T-cell (primary cell): ENCODE measurements at regions not wholly inside any gene's neighbourhood (a gene's known extent, or its start where the extent isn't known, plus 50 kb on each side); places are given as distances from the start of the nearest gene placed in this dataset.

Experiments
- ATAC-seq, 4 experiments: fragments of 200-7000 bp in 3 of 4; fragments of 150-1000 bp in 1 of 4; cut with Tn5 transposase; replicated peaks in 1 of 4; 1 replicate in 3 of 4; 2 replicates in 1 of 4; pipeline ENCODE4 v1.10.0; 2021; ENCODE audit warnings: moderate library complexity in 3 of 4, mild to moderate bottlenecking in 2 of 4, moderate number of reproducible peaks in 1 of 4
- CTCF ChIA-PET, 2 donors: fragments of 300-600 bp; sonication (Branson Sonifier 250); formaldehyde crosslinking; loops; one replicate each; lab custom pipeline; 2022; ENCODE audit warnings: antibody characterized with exemption in 2 of 2; lab: Charles Lee
- POLR2A ChIA-PET, 2 donors: fragments of 300-600 bp; sonication (Branson Sonifier 250); formaldehyde crosslinking; loops; one replicate each; lab custom pipeline; 2022; ENCODE audit warnings: antibody characterized with exemption in 2 of 2; lab: Charles Lee
- DNase-seq, 35 experiments: peaks; one replicate each; pipeline versions ENCODE4 v3.0.0 to v3.0.0-alpha.2; 2013 to 2023
- H3K27ac ChIP-seq: one replicate; pipeline ENCODE4 v1.5.1; 2013; ENCODE audit warnings: low read length
- H3K27me3 ChIP-seq, 2 experiments: replicated peaks in 1 of 2; 1 replicate in 1 of 2; 2 replicates in 1 of 2; pipeline versions ENCODE4 v1.6.1 to v1.7.0; 2013; ENCODE audit warnings: low read length in 1 of 2, mixed read lengths in 1 of 2; ENCODE audit not compliant: control insufficient read depth in 2 of 2, insufficient read depth in 2 of 2; ENCODE audit errors: extremely low read depth in 1 of 2
- H3K36me3 ChIP-seq, 2 donors: 1 replicate in 1 of 2; 2 replicates in 1 of 2; pipeline versions ENCODE4 v1.6.1 to v1.7.0; 2013; ENCODE audit warnings: low read length in 1 of 2; ENCODE audit not compliant: control insufficient read depth in 2 of 2, insufficient read depth in 1 of 2; ENCODE audit errors: extremely low read depth in 1 of 2
- H3K4me1 ChIP-seq, 2 experiments: 1 replicate in 1 of 2; 2 replicates in 1 of 2; pipeline versions ENCODE4 v1.6.1 to v1.7.0; 2013; ENCODE audit warnings: low read length in 2 of 2, mixed read lengths in 1 of 2; ENCODE audit not compliant: insufficient read depth in 2 of 2, control insufficient read depth in 1 of 2; ENCODE audit errors: extremely low read depth in 1 of 2
- H3K4me3 ChIP-seq, 2 donors: 1 replicate in 1 of 2; 2 replicates in 1 of 2; pipeline versions ENCODE4 v1.5.1 to v1.7.0; 2013; ENCODE audit warnings: mild to moderate bottlenecking in 2 of 2, low read length in 1 of 2, moderate library complexity in 1 of 2; ENCODE audit not compliant: control insufficient read depth in 1 of 2; ENCODE audit errors: extremely low read depth in 1 of 2
- H3K9me3 ChIP-seq: 2 replicates; pipeline ENCODE4 v1.7.0; 2013
- H3K27ac Mint-ChIP-seq, 2 donors: one replicate each; pipeline ENCODE4 v1.8.0; 2020 to 2021; ENCODE audit warnings: mild to moderate bottlenecking in 2 of 2, mixed read lengths in 2 of 2
- H3K27me3 Mint-ChIP-seq, 2 donors: one replicate each; pipeline ENCODE4 v1.8.0; 2021 to 2022; ENCODE audit warnings: mixed read lengths in 2 of 2
- H3K36me3 Mint-ChIP-seq: one replicate; pipeline ENCODE4 v1.8.0; 2021; ENCODE audit warnings: mixed read lengths
- H3K4me1 Mint-ChIP-seq, 3 donors: one replicate each; pipeline ENCODE4 v1.8.0; 2020 to 2022; ENCODE audit warnings: mixed read lengths in 3 of 3, mild to moderate bottlenecking in 1 of 3
- H3K4me3 Mint-ChIP-seq, 3 donors: one replicate each; pipeline ENCODE4 v1.8.0; 2020 to 2022; ENCODE audit warnings: mild to moderate bottlenecking in 3 of 3, mixed read lengths in 3 of 3, moderate library complexity in 3 of 3
- H3K9me3 Mint-ChIP-seq, 3 donors: one replicate each; pipeline ENCODE4 v1.8.0; 2020 to 2022; ENCODE audit warnings: mixed read lengths in 3 of 3
- WGBS: methylation state at CpG from one replicate; pipeline ENCODE4 v1.1.5; 2013; ENCODE audit warnings: missing lambda C conversion rate; ENCODE audit not compliant: insufficient coverage; 5-methylcytosine and 5-hydroxymethylcytosine counted together

- H3K27me3 Mint-ChIP-seq, result no peaks in the 10 kb centered on the region
- Histone ChIP-seq H3K9me3 (no peaks in the 10 kb centered on the region), H3K4me3 (no peak overlapping the region), H3K27ac (no peak overlapping the region), H3K27me3 (no peaks in the 10 kb centered on the region), H3K36me3 (peaks cover 0 to 14% of the 10 kb centered on the region in 2 donors), H3K4me1 (peaks cover 0 to 3% of the 10 kb centered on the region in 2 experiments)
- no peaks in the 10 kb centered on the region for H3K9me3 Mint-ChIP-seq
- ChIA-PET CTCF (interaction anchor here in 1 of 2 donors (1.3 kb wide), 1 partner anchor 15 kb away, joined by 3 read pairs; no protein-coding TSS in a partner anchor), POLR2A (interaction anchor here in 1 of 2 donors (0.5 kb wide), 1 partner anchor 448 kb away, joined by 3 read pairs; no protein-coding TSS in a partner anchor)
- WGBS, result 66% methylated on average over 2 of the region's 5 CpGs
- H3K36me3 Mint-ChIP-seq, result peaks cover 11% of the 10 kb centered on the region
- no peak for DNase-seq
- peaks cover 8 to 9% (median 8%) of the 10 kb centered on the region in 3 donors for H3K4me1 Mint-ChIP-seq
- H3K4me3 Mint-ChIP-seq, result no peak overlapping the region
- no peak overlapping the region for H3K27ac Mint-ChIP-seq
- peak in 1 of 4 experiments; percentile 23 for ATAC-seq
These were observed 54.6 kb upstream of the PRDX6 start for GRCh38 chr1:173422456-173422976.

- Mint-ChIP-seq H3K4me1 (peaks cover 8 to 9% (median 8%) of the 10 kb centered on the region in 3 donors), H3K4me3 (no peak overlapping the region), H3K27me3 (no peaks in the 10 kb centered on the region), H3K27ac (peak overlapping the region in 1 of 2 donors; percentile 26), H3K9me3 (no peaks in the 10 kb centered on the region), H3K36me3 (peaks cover 8% of the 10 kb centered on the region)
- Histone ChIP-seq H3K27me3 (no peaks in the 10 kb centered on the region), H3K27ac (no peak overlapping the region), H3K4me3 (no peak overlapping the region), H3K4me1 (peaks cover 0 to 3% of the 10 kb centered on the region in 2 experiments), H3K9me3 (no peaks in the 10 kb centered on the region), H3K36me3 (peaks cover 0 to 9% of the 10 kb centered on the region in 2 donors)
- ChIA-PET POLR2A (interaction anchor here in 1 of 2 donors (0.5 kb wide), 1 partner anchor 447 kb away, joined by 3 read pairs; no protein-coding TSS in a partner anchor), CTCF (interaction anchor here in 1 of 2 donors (1.3 kb wide), 1 partner anchor 14 kb away, joined by 3 read pairs; no protein-coding TSS in a partner anchor)
- no peak for DNase-seq
- no CpG with 5 or more reads among the region's 1 CpG for WGBS
- no peak for ATAC-seq
These were observed 53.8 kb upstream of the PRDX6 start for GRCh38 chr1:173423291-173423690.

GRCh38 chr1:173424143-173424542, 53.0 kb upstream of the PRDX6 start:
- no peak for ATAC-seq
- CTCF ChIA-PET, result no interaction called here

GRCh38 chr1:173424782-173425407, 52.2 kb upstream of the PRDX6 start:
- Mint-ChIP-seq H3K27me3 (no peaks in the 10 kb centered on the region), H3K36me3 (peaks cover 7% of the 10 kb centered on the region), H3K4me1 (peaks cover 16 to 18% (median 17%) of the 10 kb centered on the region in 3 donors), H3K9me3 (no peaks in the 10 kb centered on the region), H3K4me3 (no peak overlapping the region), H3K27ac (no peak overlapping the region)
- Histone ChIP-seq H3K4me1 (peaks cover 3 to 10% of the 10 kb centered on the region in 2 experiments), H3K27ac (no peak overlapping the region), H3K27me3 (no peaks in the 10 kb centered on the region), H3K9me3 (no peaks in the 10 kb centered on the region), H3K4me3 (no peak overlapping the region), H3K36me3 (peaks cover 0 to 8% of the 10 kb centered on the region in 2 donors)
- ATAC-seq (no peak), DNase-seq (no peak)
- POLR2A ChIA-PET, result interaction anchor here in 1 of 2 donors (0.5 kb wide), 1 partner anchor 198 kb away, joined by 3 read pairs; no protein-coding TSS in a partner anchor
- WGBS, result no CpG with 5 or more reads among the region's 2 CpGs
- CTCF ChIA-PET, result interaction anchor here (0.6 to 1.2 kb wide), 3 partner anchors 232 to 399 kb away, joined by 3 read pairs; no protein-coding TSS in a partner anchor

More at GRCh38 chr1:173424143-173424542, 53.0 kb upstream of the PRDX6 start:
- Mint-ChIP-seq H3K4me1 (peaks cover 9 to 10% (median 10%) of the 10 kb centered on the region in 3 donors), H3K4me3 (no peak overlapping the region), H3K27ac (no peak overlapping the region), H3K9me3 (no peaks in the 10 kb centered on the region), H3K36me3 (peaks cover 7% of the 10 kb centered on the region), H3K27me3 (no peaks in the 10 kb centered on the region)
- H3K27ac ChIP-seq, result no peak overlapping the region
- H3K36me3 ChIP-seq, result peaks cover 0 to 8% of the 10 kb centered on the region in 2 donors
- H3K4me1 ChIP-seq, result peaks cover 0 to 3% of the 10 kb centered on the region in 2 experiments
- WGBS, result 90% methylated on average over 2 of the region's 4 CpGs
- no peak overlapping the region for H3K4me3 ChIP-seq
- H3K9me3 ChIP-seq, result no peaks in the 10 kb centered on the region
- no peaks in the 10 kb centered on the region for H3K27me3 ChIP-seq
- POLR2A ChIA-PET, result no interaction called here
- no peak for DNase-seq

GRCh38 chr1:173426057-173426456, 51.1 kb upstream of the PRDX6 start:
- no peak overlapping the region for H3K4me3 ChIP-seq
- WGBS, result no CpG with 5 or more reads among the region's 5 CpGs
- H3K9me3 Mint-ChIP-seq, result no peaks in the 10 kb centered on the region
- POLR2A ChIA-PET, result no interaction called here
- H3K27me3 ChIP-seq, result no peaks in the 10 kb centered on the region
- H3K27me3 Mint-ChIP-seq, result no peaks in the 10 kb centered on the region
- no peak overlapping the region for H3K27ac Mint-ChIP-seq
- no peak overlapping the region for H3K4me3 Mint-ChIP-seq
- no peaks in the 10 kb centered on the region for H3K9me3 ChIP-seq
- no peak for DNase-seq
- H3K4me1 ChIP-seq, result peaks cover 7 to 10% of the 10 kb centered on the region in 2 experiments
- H3K36me3 Mint-ChIP-seq, result peaks cover 7% of the 10 kb centered on the region
- no peak overlapping the region for H3K27ac ChIP-seq
- CTCF ChIA-PET, result interaction anchor here in 1 of 2 donors (1.2 kb wide), 1 partner anchor 398 kb away, joined by 3 read pairs; no protein-coding TSS in a partner anchor
- H3K36me3 ChIP-seq, result peaks cover 0 to 8% of the 10 kb centered on the region in 2 donors
- ATAC-seq, result no peak
- H3K4me1 Mint-ChIP-seq, result peaks cover 17 to 22% (median 20%) of the 10 kb centered on the region in 3 donors
